ENCODE measurements at regions not wholly inside any gene's neighbourhood (a gene's known extent, or its start where the extent isn't known, plus 50 kb on each side); places are given as distances from the start of the nearest gene placed in this dataset.

- TF ChIP-seq CEBPB (IDR thresholded peaks at IDR 0.05) (no peak), TAF1 (IDR thresholded peaks at IDR 0.05; ENCODE audit: low read depth) (no peak), EP300 (IDR thresholded peaks at IDR 0.05; ENCODE audit: borderline replicate concordance) (no peak)
Observed at GRCh38 chr3:162329514-162329913, 832.9 kb downstream of the OTOL1 start.
